Activated CD8-positive, alpha-beta memory T cell treated with anti-CD3 and anti-CD28 coated beads, Interleukin-2, amount 50 U/mL, for 1 hour (primary cell): ENCODE measurements at regions not wholly inside any gene's neighbourhood (a gene's known extent, or its start where the extent isn't known, plus 50 kb on each side); places are given as distances from the start of the nearest gene placed in this dataset.
"Not testable (repeated sequence)": the region's sequence is repeated elsewhere in the genome, so short reads cannot be mapped to it uniquely, and the experiment has no call there.

ENCODE experiments used
- DNase-seq: peaks from one replicate; pipeline ENCODE4 v3.0.0-alpha.2; 2020; ENCODE audit errors: extremely low read depth

- not testable (repeated sequence) for DNase-seq
These were observed 85.6 kb downstream of the OR2B2 start for GRCh38 chr6:27826612-27826985.

DNA sequence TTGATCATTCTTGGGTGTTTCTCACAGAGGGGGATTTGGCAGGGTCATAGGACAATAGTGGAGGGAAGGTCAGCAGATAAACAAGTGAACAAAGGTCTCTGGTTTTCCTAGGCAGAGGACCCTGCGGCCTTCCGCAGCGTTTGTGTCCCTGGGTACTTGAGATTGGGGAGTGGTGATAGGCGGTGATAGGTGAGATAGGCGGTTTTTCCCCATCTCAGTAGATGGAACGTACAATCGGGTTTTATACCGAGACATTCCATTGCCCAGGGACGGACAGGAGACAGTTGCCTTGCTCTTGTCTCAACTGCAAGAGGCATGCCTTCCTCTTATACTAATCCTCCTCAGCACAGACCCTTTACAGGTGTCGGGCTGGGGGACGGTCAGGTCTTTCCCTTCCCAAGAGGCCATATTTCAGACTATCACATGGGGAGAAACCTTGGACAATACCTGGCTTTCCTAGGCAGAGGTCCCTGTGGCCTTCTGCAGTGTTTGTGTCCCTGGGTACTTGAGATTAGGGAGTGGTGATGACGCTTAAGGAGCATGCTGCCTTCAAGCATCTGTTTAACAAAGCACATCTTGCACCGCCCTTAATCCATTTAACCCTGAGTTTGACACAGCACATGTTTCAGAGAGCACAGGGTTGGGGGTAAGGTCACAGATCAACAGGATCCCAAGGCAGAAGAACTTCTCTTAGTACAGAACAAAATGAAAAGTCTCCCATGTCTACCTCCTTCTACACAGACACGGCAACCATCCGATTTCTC, 86.2 kb downstream of the OR2B2 start:
- DNase-seq: not testable (repeated sequence)

DNA sequence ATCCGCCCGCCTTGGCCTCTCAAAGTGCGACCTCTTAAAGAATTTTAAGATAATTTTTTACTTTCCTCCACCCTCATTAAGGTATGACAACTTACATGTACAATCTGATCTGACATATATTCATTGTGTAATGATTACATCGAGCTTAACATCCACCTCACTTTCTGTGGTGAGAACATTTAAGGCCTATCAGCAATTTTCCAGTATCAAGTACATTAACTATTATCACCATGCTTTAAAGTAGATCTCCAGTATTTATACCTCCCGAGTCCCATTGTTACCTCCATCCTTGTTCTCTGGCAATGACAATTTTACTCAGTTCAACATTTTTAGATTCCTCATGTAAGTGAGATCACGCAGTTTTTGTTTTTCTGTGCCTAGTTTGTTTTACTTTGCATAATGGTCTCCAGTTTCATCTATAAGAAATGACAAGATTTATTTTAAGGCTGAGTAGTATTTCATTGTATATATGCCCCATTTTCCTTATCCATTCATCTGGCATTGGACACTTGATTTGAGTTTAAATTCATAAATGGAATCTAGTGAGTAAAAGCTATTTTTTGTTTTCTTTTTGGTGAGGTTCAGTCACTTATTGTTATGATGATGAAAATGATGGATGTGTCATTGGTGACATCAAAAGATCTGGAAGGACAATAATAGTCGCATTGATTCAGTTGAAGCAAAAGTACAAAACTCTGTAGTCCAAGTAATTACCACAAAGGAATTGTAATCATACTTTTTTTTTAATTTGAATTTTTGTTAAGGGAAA, 87.0 kb downstream of the OR2B2 start:
- DNase-seq: no peak

- DNase-seq: not testable (repeated sequence)
These were observed 87.8 kb downstream of the OR2B2 start for GRCh38 chr6:27824211-27825024.

- not testable (repeated sequence) for DNase-seq
These were observed 88.4 kb downstream of the OR2B2 start for GRCh38 chr6:27823714-27824210.

GRCh38 chr6:27816906-27817305, 95.3 kb downstream of the OR2B2 start:
- DNase-seq: no peak

- DNase-seq: peak; percentile 72
These were observed 97.4 kb downstream of the OR2B2 start for GRCh38 chr6:27814665-27815424.

DNA sequence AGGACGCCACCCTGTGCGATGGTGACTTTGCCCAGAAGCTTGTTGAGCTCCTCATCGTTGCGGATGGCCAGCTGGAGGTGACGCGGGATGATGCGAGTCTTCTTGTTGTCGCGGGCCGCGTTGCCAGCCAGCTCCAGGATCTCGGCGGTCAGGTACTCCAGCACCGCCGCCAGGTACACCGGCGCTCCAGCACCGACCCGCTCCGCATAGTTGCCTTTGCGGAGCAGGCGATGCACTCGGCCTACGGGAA, 97.9 kb downstream of the OR2B2 start:
- DNase-seq: not testable (repeated sequence)

GRCh38 chr6:27812805-27813492, 99.2 kb downstream of the OR2B2 start:
- no peak for DNase-seq

- no peak for DNase-seq
These were observed 100.0 kb downstream of the OR2B2 start for GRCh38 chr6:27812078-27812804.

GRCh38 chr6:27811451-27811772, 100.8 kb downstream of the OR2B2 start:
- no peak for DNase-seq

DNA sequence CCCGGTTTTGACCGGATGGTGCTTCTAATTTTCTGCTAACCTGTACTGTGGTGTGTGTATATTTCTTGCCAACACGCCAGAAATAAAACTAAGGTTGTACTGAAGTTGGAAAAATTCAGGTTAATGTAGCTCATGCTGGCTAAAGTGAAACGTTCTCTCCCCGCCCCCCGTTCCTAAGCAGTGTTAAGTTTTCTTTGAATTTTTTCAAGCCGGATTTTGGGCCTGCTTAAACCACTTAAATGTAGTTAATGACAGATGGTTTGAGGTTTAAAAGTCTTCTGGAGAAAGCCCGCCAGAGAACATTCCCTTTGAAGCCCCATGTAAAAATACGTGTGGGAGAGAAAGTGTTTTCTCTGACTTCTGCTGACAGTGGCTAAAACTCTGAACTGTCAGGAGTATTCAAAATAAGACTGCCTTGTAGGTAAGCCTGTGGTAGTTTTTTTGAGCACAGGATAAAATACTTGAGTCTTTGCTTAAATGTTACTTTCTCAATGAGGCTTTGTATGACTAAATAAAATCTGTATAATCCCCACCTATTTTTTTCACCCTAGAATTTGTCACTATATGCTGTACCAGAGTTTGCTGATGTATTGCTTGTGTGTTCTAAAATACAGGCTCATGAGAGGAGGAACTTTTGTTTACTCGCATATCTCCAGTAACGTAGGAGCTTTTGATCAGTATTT, 101.3 kb downstream of the OR2B2 start:
- no peak for DNase-seq

GRCh38 chr6:27809939-27810767, 102.0 kb downstream of the OR2B2 start:
- DNase-seq: peak; percentile 59

DNA sequence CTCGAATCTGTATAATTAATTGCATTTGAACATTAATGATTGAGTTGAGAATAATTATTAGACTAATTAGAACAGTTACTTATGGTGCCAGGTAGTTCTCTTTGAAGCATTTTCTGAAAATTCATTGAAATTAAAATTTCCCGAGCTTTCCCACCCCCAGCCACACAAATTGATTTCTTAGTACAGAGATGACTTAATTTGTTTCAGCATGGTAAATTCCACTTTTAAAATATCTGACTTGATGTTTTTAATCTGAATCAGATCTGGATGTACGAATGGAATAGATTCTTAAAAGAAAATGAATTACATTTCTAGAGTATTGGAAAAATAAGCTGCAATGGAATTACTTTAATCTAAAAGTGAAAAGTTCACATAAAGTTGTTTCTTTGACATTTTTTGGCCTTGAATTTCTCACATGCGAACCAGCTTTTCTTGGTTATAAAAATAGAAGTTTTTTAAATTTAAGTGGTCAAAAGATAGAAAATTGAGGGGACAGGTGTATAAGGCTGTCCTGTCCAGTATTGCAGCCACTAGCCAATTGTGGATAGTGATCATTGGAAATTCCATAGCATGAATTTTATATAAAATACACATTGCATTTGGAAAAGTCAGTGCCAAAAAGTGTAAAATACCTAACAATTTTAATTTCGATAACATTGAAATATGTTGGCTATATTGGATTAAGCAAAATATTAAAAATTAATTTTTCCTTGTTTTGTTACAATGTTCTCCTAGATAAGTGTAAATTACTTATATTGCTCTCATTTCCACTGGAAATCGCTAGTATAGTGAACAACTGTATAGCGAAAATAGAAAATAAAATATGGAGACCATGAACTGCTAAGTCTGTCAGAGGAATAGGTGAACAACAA, 102.9 kb downstream of the OR2B2 start:
- no peak for DNase-seq

DNA sequence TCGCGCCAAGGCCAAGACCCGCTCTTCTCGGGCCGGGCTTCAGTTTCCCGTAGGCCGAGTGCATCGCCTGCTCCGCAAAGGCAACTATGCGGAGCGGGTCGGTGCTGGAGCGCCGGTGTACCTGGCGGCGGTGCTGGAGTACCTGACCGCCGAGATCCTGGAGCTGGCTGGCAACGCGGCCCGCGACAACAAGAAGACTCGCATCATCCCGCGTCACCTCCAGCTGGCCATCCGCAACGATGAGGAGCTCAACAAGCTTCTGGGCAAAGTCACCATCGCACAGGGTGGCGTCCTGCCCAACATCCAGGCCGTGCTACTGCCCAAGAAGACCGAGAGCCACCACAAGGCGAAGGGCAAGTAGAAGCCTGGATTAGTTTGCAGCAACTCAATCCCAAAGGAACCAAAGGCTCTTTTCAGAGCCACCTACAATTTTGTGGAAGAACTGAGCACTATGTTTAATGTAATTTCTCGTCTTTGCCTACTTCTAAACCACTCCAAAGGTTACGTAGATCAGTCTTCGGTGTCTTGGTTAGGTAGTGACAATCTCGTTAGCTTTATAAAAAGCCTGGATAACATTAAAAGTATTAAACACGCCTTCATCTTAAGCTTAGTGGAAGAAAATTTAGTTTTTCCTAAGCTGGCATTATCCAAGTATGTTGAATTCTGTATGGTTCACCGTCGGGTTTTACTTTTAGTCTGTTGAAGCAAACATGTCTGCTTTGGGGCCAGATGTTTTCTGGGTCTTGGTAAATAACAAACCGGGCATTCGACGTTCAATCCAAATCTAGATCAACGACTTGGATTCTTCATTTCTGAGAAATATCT, 103.7 kb downstream of the OR2B2 start:
- not testable (repeated sequence) for DNase-seq

GRCh38 chr6:27807441-27808241, 104.6 kb downstream of the OR2B2 start:
- peak; percentile 51 for DNase-seq
